ENCODE measurements at regions not wholly inside any gene's neighbourhood (a gene's known extent, or its start where the extent isn't known, plus 50 kb on each side); places are given as distances from the start of the nearest gene placed in this dataset.
"Not testable (repeated sequence)": the region's sequence is repeated elsewhere in the genome, so short reads cannot be mapped to it uniquely, and the experiment has no call there.

DNA sequence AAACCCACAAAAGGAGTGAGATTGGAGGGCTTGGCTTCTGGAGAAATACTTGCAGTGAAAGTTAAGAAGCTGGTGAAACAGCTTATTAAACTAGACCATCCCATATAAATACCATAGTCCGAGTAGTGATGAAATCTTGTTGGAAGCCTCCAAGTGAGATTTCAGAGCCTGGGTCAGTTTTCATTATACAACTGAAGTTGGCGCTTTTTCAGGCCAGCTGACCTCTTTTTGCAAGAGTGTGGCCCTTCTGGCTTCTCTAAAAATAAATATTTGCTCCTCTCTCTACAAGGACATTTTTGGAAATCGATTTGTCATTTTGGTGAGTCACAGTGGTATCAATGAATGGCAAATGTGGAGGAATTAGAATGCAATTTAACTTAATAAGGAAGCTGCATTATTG is 51.2 kb upstream of the THRB start:
- DNase-seq (ENCODE audit: low read depth), result no peak

DNA sequence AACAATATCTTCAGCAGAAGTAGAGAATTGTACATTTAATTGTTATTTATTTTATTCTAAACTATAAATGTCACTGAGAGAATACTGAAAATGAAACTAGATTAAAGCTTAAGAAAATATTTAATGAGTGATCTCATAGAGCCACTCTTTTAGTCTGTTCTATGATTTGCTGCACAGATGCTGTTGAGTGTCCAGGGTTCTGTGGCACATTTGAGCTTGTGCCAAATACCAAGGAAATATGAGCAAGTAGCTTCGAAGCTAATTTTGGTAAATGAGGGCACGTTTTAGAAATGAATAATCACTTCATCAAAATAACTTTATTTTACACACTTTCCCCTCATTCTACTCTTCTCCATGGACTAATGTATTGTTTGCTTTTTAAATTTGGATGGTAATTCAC is 53.6 kb upstream of the THRB start:
- DNase-seq (ENCODE audit: low read depth), result no peak

DNA sequence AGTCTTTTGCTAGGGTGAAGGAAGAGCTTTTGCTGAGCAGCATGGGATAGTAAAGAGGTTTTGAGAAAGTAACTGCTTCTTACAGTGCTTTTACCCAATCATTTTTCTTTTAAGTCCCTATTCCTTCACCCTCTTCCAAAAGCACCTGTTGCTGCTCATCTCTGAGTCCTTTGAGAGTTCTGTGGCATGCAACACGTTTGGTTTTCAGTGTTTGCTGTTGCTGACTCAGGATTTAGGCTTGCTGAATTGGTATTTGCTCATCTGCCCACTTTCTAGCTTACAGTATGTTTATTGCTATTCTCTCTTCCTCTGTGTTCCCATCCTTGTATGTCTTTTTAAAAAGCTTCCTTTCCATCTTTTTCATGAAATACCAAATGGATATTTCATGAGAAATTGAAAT is 55.9 kb upstream of the THRB start:
- no peak for DNase-seq (ENCODE audit: low read depth)

DNA sequence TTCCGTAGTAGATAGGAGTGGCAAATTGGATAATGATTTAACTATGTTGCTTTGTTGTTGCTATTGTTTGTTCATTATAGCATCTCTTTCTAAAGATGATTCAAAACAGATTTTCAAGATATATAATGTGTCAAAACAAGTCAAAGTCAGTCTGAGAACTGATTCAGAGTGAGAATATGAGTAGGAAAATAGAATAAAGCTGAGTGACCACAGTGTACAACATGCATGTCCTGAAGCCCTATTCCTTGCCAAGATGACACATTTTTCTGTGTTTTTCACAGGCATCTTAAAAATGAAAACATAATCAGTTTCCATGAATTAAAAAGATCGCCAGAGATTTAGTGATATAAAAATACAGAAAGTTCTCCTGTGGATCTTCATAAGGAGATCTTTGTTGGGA is 57.0 kb upstream of the THRB start:
- DNase-seq (ENCODE audit: low read depth), result no peak

DNA sequence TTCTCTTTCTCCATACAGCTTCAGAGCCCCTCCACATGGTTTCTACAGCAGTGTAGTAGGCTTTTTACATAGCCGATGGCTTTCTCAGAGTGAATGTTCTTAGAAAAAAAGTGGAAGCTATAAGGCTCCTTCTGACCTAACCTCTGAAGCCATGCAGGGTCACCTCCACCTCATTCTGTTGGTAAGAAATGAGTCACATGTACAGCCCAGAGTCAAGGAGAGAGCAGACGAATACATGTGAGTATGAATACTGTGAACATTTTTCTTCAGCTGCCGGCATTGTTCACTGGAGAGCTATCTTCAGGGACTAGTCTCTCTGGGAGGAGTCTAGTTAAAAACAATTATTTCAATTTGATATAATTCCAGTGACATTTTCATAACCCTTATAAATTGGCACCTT is 68.2 kb upstream of the THRB start:
- no peak for DNase-seq (ENCODE audit: low read depth)

DNA sequence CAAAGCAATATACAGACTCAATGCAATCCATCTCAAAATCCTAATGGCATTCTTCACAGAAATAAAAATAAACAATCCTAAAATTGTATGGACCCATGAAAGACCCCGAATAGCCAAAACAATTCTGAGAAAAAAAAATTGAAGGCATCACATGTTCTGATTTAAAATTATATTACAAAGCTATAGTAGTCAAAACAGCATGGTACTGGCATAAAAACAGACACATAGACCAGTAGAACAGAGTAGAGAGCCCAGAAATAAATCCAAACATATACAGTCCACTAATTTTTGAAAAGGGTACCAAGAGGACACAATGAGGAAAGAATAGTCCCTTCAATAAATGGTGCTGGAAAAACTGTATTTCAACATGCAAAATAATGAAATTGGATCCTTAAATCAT is 70.4 kb upstream of the THRB start:
- no peak for DNase-seq (ENCODE audit: low read depth)

DNA sequence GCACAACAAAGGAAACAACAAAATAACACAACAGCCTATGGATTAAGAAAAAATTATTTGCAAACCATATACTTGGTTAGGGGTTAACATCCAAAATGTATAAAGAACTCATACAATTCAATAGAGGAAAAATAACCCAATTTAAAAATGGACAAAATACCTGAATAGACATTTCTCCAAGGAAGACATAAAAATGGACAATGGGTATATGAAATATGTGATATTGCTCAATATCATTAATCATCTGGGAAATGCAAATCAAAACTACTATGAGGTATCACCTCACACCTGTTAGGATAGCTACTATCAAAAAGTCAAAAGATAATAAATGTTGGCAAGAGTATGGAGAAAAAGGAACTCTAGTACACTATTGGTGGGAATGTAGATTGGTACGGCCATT is 71.0 kb upstream of the THRB start:
- DNase-seq (ENCODE audit: low read depth), result no peak

DNA sequence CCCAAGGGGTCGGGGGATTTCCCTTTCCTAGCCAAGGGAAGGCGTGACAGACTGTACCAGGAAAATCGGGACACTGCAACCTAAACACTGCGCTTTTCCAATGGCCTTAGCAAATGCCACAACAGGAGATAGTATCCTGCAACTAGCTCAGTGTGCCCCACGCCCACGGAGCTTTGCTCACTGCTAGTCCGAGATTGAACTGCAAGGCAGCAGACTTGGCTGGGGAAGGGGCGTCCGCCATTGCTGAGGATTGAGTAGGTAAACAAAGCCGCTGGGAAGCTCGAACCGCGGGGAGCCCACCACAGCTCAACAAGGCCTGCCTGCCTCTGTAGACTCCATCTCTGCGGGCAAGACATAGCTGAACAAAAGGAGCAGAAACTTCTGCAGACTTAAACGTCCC is 72.3 kb upstream of the THRB start:
- no peak for DNase-seq (ENCODE audit: low read depth)

DNA sequence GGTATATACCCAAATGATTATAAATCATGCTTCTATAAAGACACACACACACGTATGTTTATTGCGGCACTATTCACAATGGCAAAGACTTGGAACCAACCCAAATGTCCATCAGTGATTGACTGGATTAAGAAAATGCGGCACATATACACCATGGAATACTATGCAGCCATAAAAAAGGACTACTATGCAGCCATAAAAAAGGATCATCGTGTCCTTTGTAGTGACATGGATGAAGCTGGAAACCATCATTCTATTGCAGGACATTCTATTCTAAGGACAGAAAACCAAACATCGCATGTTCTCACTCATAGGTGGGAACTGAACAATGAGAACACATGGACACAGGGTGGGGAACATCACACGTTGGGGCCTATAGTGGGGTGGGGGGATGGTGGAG is 77.8 kb upstream of the THRB start:
- DNase-seq (ENCODE audit: low read depth), result not testable (repeated sequence)

DNA sequence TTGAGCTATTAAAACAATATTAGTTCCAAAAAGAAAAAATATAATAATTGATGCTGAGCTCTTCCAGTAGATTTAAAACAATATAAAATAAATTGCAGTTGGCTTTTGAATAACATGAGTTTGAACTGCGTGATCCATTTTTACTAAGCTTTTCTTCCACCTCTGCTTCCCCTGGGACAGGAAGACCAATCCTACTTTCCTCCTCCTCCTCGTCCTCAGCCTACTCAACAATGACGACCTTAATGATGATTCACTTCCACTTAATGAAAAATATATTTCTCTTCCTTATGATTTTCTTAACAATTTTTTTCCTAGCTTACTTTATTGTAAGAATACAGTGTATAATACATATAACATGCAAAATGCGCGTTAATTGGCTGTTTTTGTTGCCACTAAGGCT is 78.9 kb upstream of the THRB start:
- no peak for DNase-seq (ENCODE audit: low read depth)

DNA sequence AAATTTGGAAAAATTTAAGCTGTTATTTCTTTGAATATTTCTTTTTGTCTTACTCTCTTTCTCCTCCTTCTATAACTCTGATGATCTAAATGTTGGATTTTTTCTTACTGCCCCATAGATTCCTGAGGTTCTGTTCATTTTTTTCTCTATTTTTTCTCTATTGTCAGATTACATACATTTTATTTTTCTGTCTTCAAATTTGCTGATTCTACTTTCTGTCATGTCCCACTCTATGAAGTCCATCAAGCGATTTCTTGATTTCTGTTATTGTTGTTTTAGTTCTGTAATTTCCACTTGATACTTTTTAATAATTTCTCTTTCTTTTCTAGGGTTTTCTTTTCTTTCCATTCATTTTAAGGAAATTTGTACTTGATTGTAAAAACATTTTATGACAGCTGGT is 83.7 kb upstream of the THRB start:
- DNase-seq (ENCODE audit: low read depth), result no peak

DNA sequence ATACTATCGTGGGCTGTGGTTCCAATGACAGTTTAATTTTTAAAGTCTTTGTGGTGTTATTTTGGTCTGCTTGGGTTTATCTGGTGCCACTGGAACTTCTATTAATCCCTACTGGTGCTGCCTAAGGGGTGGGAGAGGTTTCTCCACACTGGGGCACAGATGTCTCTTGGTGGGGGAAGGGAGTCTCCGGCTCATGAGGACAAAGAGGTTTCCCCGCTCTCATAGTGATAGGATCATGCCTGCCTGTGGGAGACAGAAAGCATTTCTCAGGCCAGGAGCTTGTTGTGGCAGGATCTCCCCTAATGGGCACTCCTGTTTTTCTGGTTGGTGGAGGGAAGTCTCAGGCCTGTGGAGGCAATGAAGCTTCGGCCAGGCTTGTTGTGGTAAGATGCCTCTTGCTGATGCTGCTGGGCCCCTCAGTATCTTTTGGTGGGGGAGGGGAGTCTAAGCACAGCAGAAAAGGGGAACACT is 84.3 kb upstream of the THRB start:
- no peak for DNase-seq (ENCODE audit: low read depth)

DNA sequence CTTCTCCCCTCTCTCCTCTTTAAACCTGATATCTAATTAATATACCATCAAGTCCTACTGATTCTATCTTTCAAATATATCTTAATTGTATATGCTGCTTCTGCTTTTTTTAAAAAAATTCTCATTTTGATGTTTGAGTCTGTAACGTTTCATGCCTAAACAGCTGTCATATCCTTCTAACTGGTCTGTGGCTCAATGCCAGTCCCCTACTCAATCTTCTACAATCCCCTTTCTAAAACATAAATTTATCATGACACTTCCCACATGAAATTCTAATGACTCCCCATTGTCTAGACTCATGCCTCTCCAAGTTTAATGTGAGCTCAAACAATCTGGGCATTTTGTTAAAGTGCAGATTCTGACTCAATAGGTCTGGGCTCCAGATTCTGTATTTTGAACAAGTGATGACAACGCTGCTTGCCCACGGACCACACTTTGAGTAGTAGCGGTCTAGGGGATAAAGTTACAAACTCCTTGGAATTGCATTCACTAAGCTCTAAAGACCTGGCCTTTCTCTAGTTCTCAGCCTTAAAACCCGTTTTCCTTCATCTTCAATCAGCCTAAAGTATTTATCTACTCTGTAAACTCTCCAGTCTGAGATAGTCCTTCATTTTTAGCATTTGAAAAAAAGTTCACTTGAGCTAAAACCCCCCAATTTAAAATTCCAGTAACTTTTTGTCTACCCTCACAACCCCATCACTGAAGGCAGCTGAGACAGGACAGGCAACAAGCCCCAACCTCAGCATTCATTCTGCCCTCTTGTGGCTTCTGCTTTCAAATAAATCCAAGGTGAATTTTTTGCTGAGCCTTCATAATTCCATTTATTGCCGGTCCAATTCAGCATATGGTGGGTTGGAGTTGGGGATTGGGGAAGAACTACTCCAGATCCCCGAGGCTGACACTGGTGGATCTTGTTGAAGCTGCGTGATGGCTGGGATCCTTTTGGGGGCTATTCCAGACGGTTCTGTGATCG is 88.1 kb upstream of the THRB start:
- DNase-seq (ENCODE audit: low read depth), result no peak

DNA sequence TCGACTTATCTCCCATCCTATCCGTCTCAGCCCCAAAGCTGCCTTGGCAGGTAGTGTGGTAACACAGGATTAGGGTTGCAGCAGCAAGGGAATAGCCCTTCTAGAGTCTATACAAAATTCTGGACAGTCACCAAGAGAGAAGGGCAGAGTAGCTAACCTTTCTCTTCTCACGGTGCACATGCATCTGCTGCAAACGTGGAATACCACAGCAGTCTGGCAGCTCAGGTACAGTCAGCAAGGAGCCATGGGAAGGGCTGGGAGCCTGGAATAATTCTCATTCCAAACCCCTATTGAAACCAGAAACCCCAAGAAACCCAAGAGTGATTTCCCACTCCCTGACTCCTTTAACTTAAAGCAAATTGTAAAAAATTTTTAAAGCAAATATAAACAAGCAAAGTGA is 92.3 kb upstream of the THRB start:
- DNase-seq (ENCODE audit: low read depth), result no peak

DNA sequence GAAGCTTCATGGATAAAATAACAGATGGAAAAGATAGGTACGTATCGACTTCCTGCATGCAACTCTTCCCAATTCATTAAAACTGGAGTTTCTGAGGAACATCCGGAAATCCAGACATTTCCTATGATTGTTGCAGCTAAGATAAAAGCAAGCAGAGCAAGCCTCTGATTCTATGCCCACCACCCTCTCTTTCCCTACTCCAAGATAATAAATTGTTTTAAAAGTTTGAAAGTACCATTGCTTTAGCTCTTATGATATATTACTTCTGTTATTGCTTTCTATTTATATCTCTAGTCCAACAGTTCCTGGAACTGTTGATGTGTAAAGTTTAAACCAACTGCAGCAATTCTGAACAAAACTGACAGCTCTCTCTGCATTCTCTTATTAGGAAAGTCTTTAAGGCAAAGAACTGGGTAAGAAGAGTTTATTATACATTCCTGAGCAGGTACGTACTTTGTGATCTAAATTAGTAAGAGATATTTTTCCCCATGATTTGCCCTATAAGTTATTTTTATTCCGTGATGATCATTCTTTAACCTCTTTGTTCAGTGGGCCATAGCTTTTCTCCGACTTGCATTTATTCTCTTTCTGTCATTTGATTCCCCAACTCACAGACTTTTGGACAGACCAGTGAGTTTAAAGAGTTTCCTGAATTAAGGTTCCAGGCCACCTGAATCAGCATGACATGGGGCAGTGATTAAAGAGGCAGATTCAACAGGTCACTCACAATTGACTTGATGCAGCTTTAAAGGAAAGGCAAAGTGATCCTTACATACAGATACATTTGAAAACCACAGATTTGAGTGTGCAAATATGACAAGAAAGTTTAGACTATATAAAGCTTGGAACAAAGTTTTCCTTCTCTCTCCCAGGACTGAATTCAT is 94.2 kb upstream of the THRB start:
- no peak for DNase-seq (ENCODE audit: low read depth)

DNA sequence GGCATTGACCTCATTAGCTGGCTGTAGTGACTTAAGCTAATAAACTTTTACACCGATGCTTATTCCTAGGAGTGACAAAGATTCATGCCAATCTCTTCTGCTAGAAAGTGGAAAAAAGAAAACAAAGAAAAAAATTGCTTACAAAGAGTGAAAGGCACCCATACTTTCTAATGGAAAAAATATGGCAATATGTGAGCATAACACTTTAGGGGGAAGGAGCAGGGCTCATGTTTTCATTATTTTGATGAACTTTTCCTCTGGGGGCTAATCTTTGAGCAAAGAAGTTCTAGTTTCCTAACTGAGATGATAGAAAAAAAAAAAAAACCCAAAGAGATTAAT is 94.8 kb upstream of the THRB start:
- no peak for DNase-seq (ENCODE audit: low read depth)

DNA sequence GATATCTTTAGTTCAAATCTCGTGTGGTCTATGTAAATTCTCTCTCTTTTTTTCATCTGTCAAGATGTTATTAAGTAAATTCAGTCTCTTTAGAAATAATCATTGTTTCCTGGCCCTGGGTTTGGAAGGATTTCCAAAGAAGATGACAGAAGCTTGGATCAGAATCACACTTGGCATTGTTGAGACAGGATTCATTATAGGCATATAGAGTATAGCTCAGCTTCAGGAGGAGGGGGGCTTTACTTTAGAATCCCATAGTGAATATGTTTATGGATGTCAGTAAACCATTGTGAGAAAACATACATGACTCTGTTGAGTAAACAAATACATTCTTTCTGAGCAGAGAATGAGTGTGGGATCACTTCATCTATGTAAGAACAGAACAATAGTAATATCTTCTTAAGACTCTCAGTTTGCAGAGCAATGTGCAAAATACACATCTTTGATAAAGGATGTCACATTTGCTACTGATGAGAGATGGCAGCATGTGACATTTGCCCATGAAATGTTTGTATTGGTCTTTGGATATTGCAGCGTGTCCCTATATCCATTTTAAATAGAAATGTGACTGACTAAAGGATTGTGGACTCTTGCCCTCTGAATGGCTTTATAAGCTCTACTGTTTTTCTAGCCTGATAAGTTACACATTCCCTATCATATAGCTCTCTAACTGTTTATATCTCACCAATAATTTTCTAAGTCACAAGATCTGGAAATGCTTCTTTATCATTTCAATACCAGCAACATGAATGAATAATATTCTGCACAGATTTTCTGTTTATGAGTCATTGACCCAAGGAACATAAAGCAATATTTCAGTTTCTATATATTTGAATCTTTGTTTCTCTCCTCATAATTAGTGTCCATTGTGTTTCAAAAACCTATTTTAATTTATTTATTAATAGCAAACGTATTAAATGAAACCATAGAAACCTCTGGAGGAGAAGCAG is 95.6 kb upstream of the THRB start:
- no peak for DNase-seq (ENCODE audit: low read depth)

DNA sequence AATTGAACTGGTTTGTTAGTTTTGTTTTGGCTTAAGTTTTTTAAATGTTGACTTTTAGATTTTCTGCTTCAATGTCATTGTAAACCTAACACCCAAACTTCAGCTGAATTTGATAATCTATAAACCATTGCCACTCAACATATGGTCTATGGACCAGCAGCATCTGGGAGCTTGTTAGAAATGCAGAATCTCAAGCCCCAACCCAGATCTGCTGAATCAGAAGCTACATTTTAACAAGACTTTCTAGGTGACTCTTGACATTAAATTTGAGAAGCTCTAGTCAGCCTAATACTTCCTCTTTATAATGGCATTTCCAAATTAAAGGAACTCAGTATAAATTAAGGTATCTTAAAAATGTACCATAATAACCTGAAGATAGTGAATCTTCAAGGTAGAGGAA is 96.5 kb upstream of the THRB start:
- DNase-seq (ENCODE audit: low read depth), result no peak

DNA sequence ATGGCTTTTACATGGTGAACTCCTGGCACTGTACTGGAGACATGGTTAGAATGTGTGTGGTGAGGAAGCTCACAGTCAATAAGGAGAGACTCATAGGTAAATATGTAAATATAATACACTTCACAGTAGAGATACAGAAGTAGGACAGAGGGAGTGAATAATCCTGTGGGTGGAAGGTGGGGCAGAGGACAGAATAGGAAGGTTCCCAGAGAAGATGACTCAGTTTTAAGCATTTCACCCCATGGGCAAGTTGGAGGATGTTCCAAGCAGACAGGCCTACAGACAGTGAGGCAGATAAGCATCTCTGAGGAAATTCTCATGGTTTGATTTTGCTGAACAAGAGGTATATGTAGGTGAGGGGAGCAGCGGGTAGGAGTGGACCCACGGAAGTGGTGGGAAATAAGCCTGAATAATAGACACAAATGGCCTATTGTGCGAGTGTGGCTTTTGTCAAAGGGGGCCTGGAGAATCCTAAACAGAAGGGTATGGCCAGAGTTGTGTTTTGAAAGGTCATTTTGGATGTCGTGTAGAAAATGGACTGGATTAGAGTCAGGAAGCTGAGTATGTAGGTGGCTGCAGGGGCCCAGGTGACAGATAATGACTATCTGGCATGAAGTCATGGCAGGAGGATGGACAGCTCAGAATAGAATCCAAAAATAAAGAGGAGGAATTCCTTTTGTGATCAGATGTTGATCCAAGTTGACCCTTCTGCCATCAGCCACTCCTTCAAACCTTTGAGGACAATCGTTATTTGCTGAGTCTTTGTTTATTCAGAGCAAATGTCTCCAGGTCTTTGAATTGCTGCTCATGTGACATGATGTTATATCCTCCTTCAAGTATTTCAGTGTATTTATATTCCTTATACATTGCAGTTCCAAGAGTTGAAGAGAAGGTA is 97.3 kb upstream of the THRB start:
- no peak for DNase-seq (ENCODE audit: low read depth)

DNA sequence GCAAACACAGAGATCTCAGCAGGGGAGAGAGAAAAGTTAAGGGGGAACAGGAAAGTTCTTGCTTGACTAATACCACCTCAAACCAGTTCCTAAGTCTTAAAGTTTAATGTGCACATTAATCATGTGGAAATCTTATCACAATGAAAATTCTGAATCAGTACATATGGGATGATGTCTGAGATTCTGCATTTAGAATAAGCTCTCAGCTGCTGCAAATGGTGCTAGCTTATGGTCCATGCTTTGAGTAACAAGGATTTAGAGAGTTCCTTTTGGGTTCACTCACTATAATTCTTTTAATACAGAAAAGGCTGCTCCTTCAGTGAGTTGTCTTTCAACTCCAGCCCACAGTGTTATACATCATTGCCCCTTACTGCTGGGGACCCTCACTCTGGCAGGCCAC is 99.5 kb upstream of the THRB start:
- DNase-seq (ENCODE audit: low read depth), result no peak

DNA sequence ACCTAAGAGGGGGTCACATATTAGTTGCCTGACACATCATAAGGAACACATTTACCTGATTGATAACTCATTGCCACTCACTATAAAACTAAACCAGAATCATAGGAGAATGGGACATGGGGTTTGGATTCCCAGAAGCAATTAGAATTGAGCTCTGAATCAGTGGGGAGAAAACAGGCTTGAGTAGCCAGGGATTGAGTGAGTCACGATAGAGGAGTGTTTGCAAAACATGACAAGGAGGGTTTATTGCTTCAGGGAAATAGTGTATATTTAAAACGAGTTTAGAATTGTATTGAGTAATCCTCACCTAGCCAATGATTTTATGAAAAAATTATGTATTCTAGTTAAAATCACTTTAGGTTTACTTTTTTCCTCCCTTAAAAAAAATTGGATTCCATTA is 101.1 kb upstream of the THRB start:
- no peak for DNase-seq (ENCODE audit: low read depth)
